ENCODE measurements at regions not wholly inside any gene's neighbourhood (a gene's known extent, or its start where the extent isn't known, plus 50 kb on each side); places are given as distances from the start of the nearest gene placed in this dataset.

- TF ChIP-seq CTCF (IDR thresholded peaks at IDR 0.05; ENCODE audit: control extremely low read depth, extremely low read depth) = no peak
- WGBS, 2 donors = 82 to 95% methylated on average over 2 of the region's 2 CpGs
- Histone ChIP-seq H3K36me3 (ENCODE audit: control insufficient read depth in 4 of 4, insufficient read depth in 4 of 4, low read length in 4 of 4) (no peaks in the 10 kb centered on the region), H3K4me3 (no peak overlapping the region), H3K4me1 (ENCODE audit: control insufficient read depth in 5 of 5, insufficient read depth in 5 of 5, low read length in 5 of 5) (no peaks in the 10 kb centered on the region), H3K9me3 (ENCODE audit: control insufficient read depth in 4 of 4, insufficient read depth in 3 of 4, low read length in 3 of 4) (no peaks in the 10 kb centered on the region), H3K27ac (ENCODE audit: low read depth in 1 of 2, low read length in 1 of 2) (no peak overlapping the region), H3K27me3 (ENCODE audit: control insufficient read depth in 3 of 3, insufficient read depth in 3 of 3, low read length in 2 of 3) (no peaks in the 10 kb centered on the region), H3K9ac (ENCODE audit: insufficient read depth in 1 of 2, low read length in 2 of 2) (no peak overlapping the region)
- ATAC-seq (ENCODE audit: insufficient read depth, low FRiP score) = no peak
- DNase-seq = no peak
Measured at GRCh38 chr3:105235221-105235620, 131.5 kb upstream of the ALCAM start.

- no peak overlapping the region for H3K27ac ChIP-seq (ENCODE audit: low read depth in 1 of 2, low read length in 1 of 2)
- H3K9me3 ChIP-seq (ENCODE audit: control insufficient read depth in 4 of 4, insufficient read depth in 3 of 4, low read length in 3 of 4) = no peaks in the 10 kb centered on the region
- H3K4me3 ChIP-seq = no peak overlapping the region
- DNase-seq (no peak), ATAC-seq (ENCODE audit: insufficient read depth, low FRiP score) (no peak)
- no peaks in the 10 kb centered on the region for H3K36me3 ChIP-seq (ENCODE audit: control insufficient read depth in 4 of 4, insufficient read depth in 4 of 4, low read length in 4 of 4)
- H3K9ac ChIP-seq (ENCODE audit: insufficient read depth in 1 of 2, low read length in 2 of 2) = no peak overlapping the region
- no peaks in the 10 kb centered on the region for H3K27me3 ChIP-seq (ENCODE audit: control insufficient read depth in 3 of 3, insufficient read depth in 3 of 3, low read length in 2 of 3)
- no peak for TF ChIP-seq CTCF (IDR thresholded peaks at IDR 0.05; ENCODE audit: control extremely low read depth, extremely low read depth)
- WGBS, 2 donors = 78 to 90% methylated on average over 1 of the region's 1 CpG
- no peaks in the 10 kb centered on the region for H3K4me1 ChIP-seq (ENCODE audit: control insufficient read depth in 5 of 5, insufficient read depth in 5 of 5, low read length in 5 of 5)
Measured at GRCh38 chr3:105235785-105236184, 130.9 kb upstream of the ALCAM start.

GRCh38 chr3:105238367-105238766 lies 128.3 kb upstream of the ALCAM start:
- no peaks in the 10 kb centered on the region for H3K4me1 ChIP-seq (ENCODE audit: control insufficient read depth in 5 of 5, insufficient read depth in 5 of 5, low read length in 5 of 5)
- H3K27me3 ChIP-seq (ENCODE audit: control insufficient read depth in 3 of 3, insufficient read depth in 3 of 3, low read length in 2 of 3) = no peaks in the 10 kb centered on the region
- no peak for TF ChIP-seq CTCF (IDR thresholded peaks at IDR 0.05; ENCODE audit: control extremely low read depth, extremely low read depth)
- no peak overlapping the region for H3K27ac ChIP-seq (ENCODE audit: low read depth in 1 of 2, low read length in 1 of 2)
- no peak for ATAC-seq (ENCODE audit: insufficient read depth, low FRiP score)
- no peaks in the 10 kb centered on the region for H3K9me3 ChIP-seq (ENCODE audit: control insufficient read depth in 4 of 4, insufficient read depth in 3 of 4, low read length in 3 of 4)
- H3K36me3 ChIP-seq (ENCODE audit: control insufficient read depth in 4 of 4, insufficient read depth in 4 of 4, low read length in 4 of 4) = no peaks in the 10 kb centered on the region
- WGBS, 2 donors = 85 to 86% methylated on average over 1 of the region's 1 CpG
- no peak for DNase-seq
- no peak overlapping the region for H3K9ac ChIP-seq (ENCODE audit: insufficient read depth in 1 of 2, low read length in 2 of 2)
- no peak overlapping the region for H3K4me3 ChIP-seq

GRCh38 chr3:105243076-105243475 lies 123.6 kb upstream of the ALCAM start:
- Histone ChIP-seq H3K27ac (ENCODE audit: low read depth in 1 of 2, low read length in 1 of 2) (no peak overlapping the region), H3K27me3 (ENCODE audit: control insufficient read depth in 3 of 3, insufficient read depth in 3 of 3, low read length in 2 of 3) (no peaks in the 10 kb centered on the region), H3K4me3 (no peak overlapping the region), H3K36me3 (ENCODE audit: control insufficient read depth in 4 of 4, insufficient read depth in 4 of 4, low read length in 4 of 4) (no peaks in the 10 kb centered on the region), H3K9ac (ENCODE audit: insufficient read depth in 1 of 2, low read length in 2 of 2) (no peak overlapping the region), H3K9me3 (ENCODE audit: control insufficient read depth in 4 of 4, insufficient read depth in 3 of 4, low read length in 3 of 4) (no peaks in the 10 kb centered on the region), H3K4me1 (ENCODE audit: control insufficient read depth in 5 of 5, insufficient read depth in 5 of 5, low read length in 5 of 5) (no peaks in the 10 kb centered on the region)
- WGBS, 2 donors = 78 to 91% methylated on average over 2 of the region's 2 CpGs
- DNase-seq (no peak), ATAC-seq (ENCODE audit: insufficient read depth, low FRiP score) (no peak)
- TF ChIP-seq CTCF (IDR thresholded peaks at IDR 0.05; ENCODE audit: control extremely low read depth, extremely low read depth) = no peak

Measured in lung (tissue), 11 donors.